B cell (primary cell): ENCODE measurements at regions not wholly inside any gene's neighbourhood (a gene's known extent, or its start where the extent isn't known, plus 50 kb on each side); places are given as distances from the start of the nearest gene placed in this dataset.

Source experiments
- EZH2 ChIP-seq: IDR thresholded peaks from 2 replicates; pipeline ENCODE4 v1.6.1; 2012; ENCODE audit warnings: borderline replicate concordance, low read depth, mild to moderate bottlenecking, moderate library complexity, low read length; ENCODE audit not compliant: insufficient read depth, poor library complexity, severe bottlenecking
- TF ChIP-seq, protein P1 (sequence below): fragments of 200-600 bp; IDR thresholded peaks from one replicate; pipeline ENCODE4 v1.8.0; 2022; ENCODE audit warnings: antibody characterized with exemption, mild to moderate bottlenecking

DNA sequence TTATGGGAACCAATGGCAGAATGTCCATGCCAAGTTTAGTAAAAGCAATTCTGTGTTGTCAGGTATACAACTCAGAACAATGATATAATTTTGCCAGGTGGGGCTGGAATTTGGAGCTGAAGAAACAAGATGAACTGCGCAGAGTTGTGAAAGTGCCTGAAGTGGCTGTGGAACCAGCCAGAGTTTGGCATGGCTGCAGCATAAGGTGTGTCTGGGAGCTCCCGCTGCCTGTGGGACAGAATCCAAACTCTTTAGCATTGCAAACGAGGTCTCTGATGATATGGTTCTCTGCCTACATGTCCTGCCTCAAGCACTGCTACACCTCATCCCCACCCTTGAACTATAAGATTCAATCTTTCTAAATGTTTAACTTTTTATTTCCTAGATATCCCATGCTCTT, 909.7 kb downstream of the EPHA4 start:
- TF ChIP-seq, protein P1, sequence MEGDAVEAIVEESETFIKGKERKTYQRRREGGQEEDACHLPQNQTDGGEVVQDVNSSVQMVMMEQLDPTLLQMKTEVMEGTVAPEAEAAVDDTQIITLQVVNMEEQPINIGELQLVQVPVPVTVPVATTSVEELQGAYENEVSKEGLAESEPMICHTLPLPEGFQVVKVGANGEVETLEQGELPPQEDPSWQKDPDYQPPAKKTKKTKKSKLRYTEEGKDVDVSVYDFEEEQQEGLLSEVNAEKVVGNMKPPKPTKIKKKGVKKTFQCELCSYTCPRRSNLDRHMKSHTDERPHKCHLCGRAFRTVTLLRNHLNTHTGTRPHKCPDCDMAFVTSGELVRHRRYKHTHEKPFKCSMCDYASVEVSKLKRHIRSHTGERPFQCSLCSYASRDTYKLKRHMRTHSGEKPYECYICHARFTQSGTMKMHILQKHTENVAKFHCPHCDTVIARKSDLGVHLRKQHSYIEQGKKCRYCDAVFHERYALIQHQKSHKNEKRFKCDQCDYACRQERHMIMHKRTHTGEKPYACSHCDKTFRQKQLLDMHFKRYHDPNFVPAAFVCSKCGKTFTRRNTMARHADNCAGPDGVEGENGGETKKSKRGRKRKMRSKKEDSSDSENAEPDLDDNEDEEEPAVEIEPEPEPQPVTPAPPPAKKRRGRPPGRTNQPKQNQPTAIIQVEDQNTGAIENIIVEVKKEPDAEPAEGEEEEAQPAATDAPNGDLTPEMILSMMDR = no peak
- no peak for TF ChIP-seq EZH2
